HCT116 (cell line): ENCODE measurements at regions not wholly inside any gene's neighbourhood (a gene's known extent, or its start where the extent isn't known, plus 50 kb on each side); places are given as distances from the start of the nearest gene placed in this dataset.

Experiments used
- ATAC-seq: fragments of 200-7000 bp; cut with Tn5 transposase; 2 replicates; pipeline ENCODE4 v1.9.1; 2020; ENCODE audit warnings: mild to moderate bottlenecking, moderate library complexity
- BruUV-seq: library from RNA; stranded (reverse); fragments of 400-500 nt; replicated peaks from 2 replicates; lab custom pipeline; 2021; lab: Mats Ljungman, UMichigan
- CTCF ChIA-PET: fragments of 300-600 bp; sonication (Branson Sonifier 250); formaldehyde crosslinking; loops from one replicate; lab custom pipeline; 2021; ENCODE audit warnings: antibody characterized with exemption; lab: Charles Lee
- POLR2A ChIA-PET: fragments of 300-600, 350-600 bp; sonication (Branson Sonifier 250); formaldehyde crosslinking; loops from one replicate; lab custom pipeline; 2021; ENCODE audit warnings: antibody characterized with exemption; lab: Charles Lee
- RAD21 ChIA-PET, 2 experiments: fragments of 300-600 bp; sonication (Branson Sonifier 250); formaldehyde crosslinking; loops; one replicate each; lab custom pipeline; 2023; ENCODE audit warnings: low total read pairs in 2 of 2; ENCODE audit not compliant: uncharacterized antibody in 2 of 2, unreplicated experiment in 2 of 2, low non-redundant PET in 1 of 2; lab: Charles Lee
- DNase-seq: peaks from one replicate; pipeline ENCODE4 v3.0.0-alpha.2; 2010; ENCODE audit warnings: low read depth, low spot score
- H2AFZ ChIP-seq: fragments of 200-600 bp; shearing (Covaris generic), sonication (generic); 2 replicates; pipeline ENCODE4 v1.6.1; 2017; ENCODE audit warnings: low read depth, mixed run types, mixed read lengths, antibody characterized with exemption, low read length; ENCODE audit not compliant: poor library complexity, severe bottlenecking
- H3K27ac ChIP-seq: 2 replicates; pipeline ENCODE4 v1.5.1; 2012; ENCODE audit warnings: low read depth, low read length
- H3K27me3 ChIP-seq: fragments of 200-600 bp; sonication (generic); 2 replicates; pipeline ENCODE4 v1.6.1; 2016; ENCODE audit warnings: mixed run types, low read length, mixed read lengths; ENCODE audit not compliant: insufficient read depth
- H3K36me3 ChIP-seq, 2 experiments: fragments of 200-500 bp in 1 of 2; fragments of 200-600 bp in 1 of 2; sonication (Bioruptor generic) in 1 of 2; sonication (generic) in 1 of 2; 2 replicates each; pipeline versions ENCODE4 v1.5.1 to v1.6.1; 2014 to 2016; ENCODE audit warnings: low read length in 2 of 2, inconsistent platforms in 1 of 2, mixed read lengths in 1 of 2, mixed run types in 1 of 2; ENCODE audit not compliant: insufficient read depth in 2 of 2, control insufficient read depth in 1 of 2
- H3K4me1 ChIP-seq, 2 experiments: fragments of 200-600 bp in 1 of 2; sonication (generic) in 1 of 2; 2 replicates each; pipeline versions ENCODE4 v1.5.1 to v1.6.1; 2012 to 2017; ENCODE audit warnings: low read length in 2 of 2, inconsistent platforms in 1 of 2, mild to moderate bottlenecking in 1 of 2, mixed read lengths in 1 of 2, mixed run types in 1 of 2, moderate library complexity in 1 of 2; ENCODE audit not compliant: insufficient read depth in 2 of 2, control insufficient read depth in 1 of 2
- H3K4me2 ChIP-seq: fragments of 200-600 bp; sonication (generic); 2 replicates; pipeline ENCODE4 v1.6.1; 2017; ENCODE audit warnings: mixed run types, low read length, mixed read lengths
- H3K4me3 ChIP-seq, 2 experiments: fragments of 200-600 bp in 1 of 2; sonication (generic) in 1 of 2; replicated peaks in 1 of 2; 2 replicates each; pipeline ENCODE4 v1.5.1; 2011 to 2016; ENCODE audit warnings: low read length in 2 of 2, control low read depth in 1 of 2, low read depth in 1 of 2, mild to moderate bottlenecking in 1 of 2, mixed read lengths in 1 of 2, mixed run types in 1 of 2
- H3K79me2 ChIP-seq: fragments of 200-600 bp; sonication (generic); 2 replicates; pipeline ENCODE4 v1.6.1; 2017; ENCODE audit warnings: mild to moderate bottlenecking, mixed run types, low read length, moderate library complexity, mixed read lengths; ENCODE audit not compliant: insufficient read depth
- H3K9ac ChIP-seq: fragments of 200-600 bp; sonication (generic); 2 replicates; pipeline ENCODE4 v1.6.1; 2016; ENCODE audit warnings: low read length, mixed read lengths
- H3K9me2 ChIP-seq: fragments of 200-600 bp; sonication (generic), shearing (Covaris generic); 2 replicates; pipeline ENCODE4 v1.6.1; 2017; ENCODE audit warnings: mixed run types, mild to moderate bottlenecking, moderate library complexity; ENCODE audit not compliant: insufficient read depth
- H3K9me3 ChIP-seq, 2 experiments: fragments of 200-500 bp in 1 of 2; fragments of 200-600 bp in 1 of 2; sonication (Bioruptor generic) in 1 of 2; sonication (generic) in 1 of 2; 2 replicates each; pipeline ENCODE4 v1.6.1; 2014 to 2017; ENCODE audit warnings: low read length in 2 of 2, mixed read lengths in 2 of 2, inconsistent platforms in 1 of 2, low read depth in 1 of 2, mild to moderate bottlenecking in 1 of 2, mixed run types in 1 of 2, moderate library complexity in 1 of 2; ENCODE audit not compliant: control insufficient read depth in 1 of 2, insufficient read depth in 1 of 2
- H4K20me1 ChIP-seq: fragments of 200-600 bp; sonication (generic), shearing (Covaris generic); 2 replicates; pipeline ENCODE4 v1.6.1; 2017; ENCODE audit warnings: mixed run types, mild to moderate bottlenecking, moderate library complexity; ENCODE audit not compliant: insufficient read depth
- CBX3 ChIP-seq: IDR thresholded peaks from 2 replicates; pipeline ENCODE4 v1.6.1; 2012; ENCODE audit warnings: low read depth
- CEBPB ChIP-seq: IDR thresholded peaks from 2 replicates; pipeline ENCODE4 v1.6.1; 2012; ENCODE audit warnings: low read depth
- EGR1 ChIP-seq: IDR thresholded peaks from 2 replicates; pipeline ENCODE4 v1.6.1; 2012; ENCODE audit warnings: low read depth
- EZH2 ChIP-seq: fragments of 200-600 bp; sonication (generic); IDR thresholded peaks from 2 replicates; pipeline ENCODE4 v1.6.1; 2017; ENCODE audit warnings: antibody characterized with exemption, mixed run types
- POLR2AphosphoS5 ChIP-seq: IDR thresholded peaks from 2 replicates; pipeline ENCODE4 v1.6.1; 2011; ENCODE audit warnings: mild to moderate bottlenecking, low read depth, low read length, moderate library complexity
- RAD21 ChIP-seq: IDR thresholded peaks from 2 replicates; pipeline ENCODE4 v1.6.1; 2012; ENCODE audit warnings: low read depth, mild to moderate bottlenecking
- SIN3A ChIP-seq: IDR thresholded peaks from 2 replicates; pipeline ENCODE4 v1.6.1; 2012; ENCODE audit warnings: low read depth
- SRF ChIP-seq: IDR thresholded peaks from 2 replicates; pipeline ENCODE4 v1.6.1; 2012; ENCODE audit warnings: low read depth
- intact Hi-C: fragments of 100-400 bp; cut with micrococcal nuclease; formaldehyde crosslinking; loops from 2 replicates; pipeline ENCODE4 v1.10.0; 2022
- TF ChIP-seq, protein P1 (sequence below): IDR thresholded peaks from 2 replicates; pipeline ENCODE4 v1.6.1; 2012; ENCODE audit warnings: low read depth
- TF ChIP-seq, protein P2 (sequence below), 3 experiments: fragments of 200-600 bp in 1 of 3; sonication (generic) in 1 of 3; IDR thresholded peaks in 2 of 3; conservative IDR thresholded peaks in 1 of 3; 2 replicates each; pipeline ENCODE4 v1.5.1; 2012 to 2017; ENCODE audit warnings: low read depth in 2 of 3, low read length in 2 of 3, antibody characterized with exemption in 1 of 3, borderline replicate concordance in 1 of 3, control low read depth in 1 of 3, mild to moderate bottlenecking in 1 of 3, mixed read lengths in 1 of 3, mixed run types in 1 of 3, moderate library complexity in 1 of 3; ENCODE audit not compliant: insufficient read depth in 1 of 3

DNA sequence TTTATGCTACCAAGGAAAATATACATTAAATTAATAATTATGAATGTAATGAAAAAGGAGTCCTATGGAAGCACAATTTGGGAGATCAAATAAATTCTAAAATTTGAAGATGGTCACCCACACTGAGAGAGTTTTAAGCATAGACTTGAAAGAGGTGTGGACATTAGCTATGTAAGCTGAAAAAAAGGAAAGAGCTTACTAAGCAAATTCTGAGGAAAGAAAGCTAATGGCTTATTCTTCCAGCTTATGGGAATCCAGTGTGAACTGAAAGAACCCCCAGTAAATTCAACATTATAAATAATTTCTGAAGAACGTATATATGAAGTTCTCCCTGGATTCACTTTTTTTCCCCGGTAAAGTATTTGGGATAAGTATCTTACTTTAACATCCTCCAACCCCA lies 78.2 kb upstream of the GUCY1A1 start:
- Histone ChIP-seq H3K4me2 (no peak overlapping the region), H3K79me2 (no peaks in the 10 kb centered on the region)

More for the DNA sequence above, 78.2 kb upstream of the GUCY1A1 start:
- H3K9me3 ChIP-seq = no peaks in the 10 kb centered on the region
- ATAC-seq (no peak), DNase-seq (no peak)
- no peaks in the 10 kb centered on the region for H4K20me1 ChIP-seq
- no peak overlapping the region for H3K4me3 ChIP-seq
- no peak for TF ChIP-seq POLR2AphosphoS5
- no peak for TF ChIP-seq EGR1
- TF ChIP-seq EZH2 = no peak
- TF ChIP-seq SRF = no peak
- no peak for TF ChIP-seq CEBPB
- TF ChIP-seq, protein P1, sequence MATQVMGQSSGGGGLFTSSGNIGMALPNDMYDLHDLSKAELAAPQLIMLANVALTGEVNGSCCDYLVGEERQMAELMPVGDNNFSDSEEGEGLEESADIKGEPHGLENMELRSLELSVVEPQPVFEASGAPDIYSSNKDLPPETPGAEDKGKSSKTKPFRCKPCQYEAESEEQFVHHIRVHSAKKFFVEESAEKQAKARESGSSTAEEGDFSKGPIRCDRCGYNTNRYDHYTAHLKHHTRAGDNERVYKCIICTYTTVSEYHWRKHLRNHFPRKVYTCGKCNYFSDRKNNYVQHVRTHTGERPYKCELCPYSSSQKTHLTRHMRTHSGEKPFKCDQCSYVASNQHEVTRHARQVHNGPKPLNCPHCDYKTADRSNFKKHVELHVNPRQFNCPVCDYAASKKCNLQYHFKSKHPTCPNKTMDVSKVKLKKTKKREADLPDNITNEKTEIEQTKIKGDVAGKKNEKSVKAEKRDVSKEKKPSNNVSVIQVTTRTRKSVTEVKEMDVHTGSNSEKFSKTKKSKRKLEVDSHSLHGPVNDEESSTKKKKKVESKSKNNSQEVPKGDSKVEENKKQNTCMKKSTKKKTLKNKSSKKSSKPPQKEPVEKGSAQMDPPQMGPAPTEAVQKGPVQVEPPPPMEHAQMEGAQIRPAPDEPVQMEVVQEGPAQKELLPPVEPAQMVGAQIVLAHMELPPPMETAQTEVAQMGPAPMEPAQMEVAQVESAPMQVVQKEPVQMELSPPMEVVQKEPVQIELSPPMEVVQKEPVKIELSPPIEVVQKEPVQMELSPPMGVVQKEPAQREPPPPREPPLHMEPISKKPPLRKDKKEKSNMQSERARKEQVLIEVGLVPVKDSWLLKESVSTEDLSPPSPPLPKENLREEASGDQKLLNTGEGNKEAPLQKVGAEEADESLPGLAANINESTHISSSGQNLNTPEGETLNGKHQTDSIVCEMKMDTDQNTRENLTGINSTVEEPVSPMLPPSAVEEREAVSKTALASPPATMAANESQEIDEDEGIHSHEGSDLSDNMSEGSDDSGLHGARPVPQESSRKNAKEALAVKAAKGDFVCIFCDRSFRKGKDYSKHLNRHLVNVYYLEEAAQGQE = no peak
- TF ChIP-seq CBX3 = no peak
- TF ChIP-seq, protein P2, sequence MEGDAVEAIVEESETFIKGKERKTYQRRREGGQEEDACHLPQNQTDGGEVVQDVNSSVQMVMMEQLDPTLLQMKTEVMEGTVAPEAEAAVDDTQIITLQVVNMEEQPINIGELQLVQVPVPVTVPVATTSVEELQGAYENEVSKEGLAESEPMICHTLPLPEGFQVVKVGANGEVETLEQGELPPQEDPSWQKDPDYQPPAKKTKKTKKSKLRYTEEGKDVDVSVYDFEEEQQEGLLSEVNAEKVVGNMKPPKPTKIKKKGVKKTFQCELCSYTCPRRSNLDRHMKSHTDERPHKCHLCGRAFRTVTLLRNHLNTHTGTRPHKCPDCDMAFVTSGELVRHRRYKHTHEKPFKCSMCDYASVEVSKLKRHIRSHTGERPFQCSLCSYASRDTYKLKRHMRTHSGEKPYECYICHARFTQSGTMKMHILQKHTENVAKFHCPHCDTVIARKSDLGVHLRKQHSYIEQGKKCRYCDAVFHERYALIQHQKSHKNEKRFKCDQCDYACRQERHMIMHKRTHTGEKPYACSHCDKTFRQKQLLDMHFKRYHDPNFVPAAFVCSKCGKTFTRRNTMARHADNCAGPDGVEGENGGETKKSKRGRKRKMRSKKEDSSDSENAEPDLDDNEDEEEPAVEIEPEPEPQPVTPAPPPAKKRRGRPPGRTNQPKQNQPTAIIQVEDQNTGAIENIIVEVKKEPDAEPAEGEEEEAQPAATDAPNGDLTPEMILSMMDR (IDR thresholded peaks at IDR 0.05 in 2 of 3, conservative IDR thresholded peaks at IDR 0.05 in 1 of 3; ENCODE audit: borderline replicate concordance in 1 of 3, insufficient read depth in 1 of 3, low read depth in 2 of 3, low read length in 2 of 3) = no peak
- TF ChIP-seq SIN3A = no peak
- TF ChIP-seq RAD21 = no peak
- no peak overlapping the region for H3K27ac ChIP-seq
- RAD21 ChIA-PET = no interaction called here
- POLR2A ChIA-PET = no interaction called here
- intact Hi-C loops = no loop called here
- no peaks in the 10 kb centered on the region for H3K9me2 ChIP-seq
- H3K27me3 ChIP-seq = no peaks in the 10 kb centered on the region
- no peak overlapping the region for H3K9ac ChIP-seq
- no peaks in the 10 kb centered on the region for H3K36me3 ChIP-seq
- H2AFZ ChIP-seq = no peak overlapping the region
- no TSS peak for BruUV-seq
- no peaks in the 10 kb centered on the region for H3K4me1 ChIP-seq
- CTCF ChIA-PET = no interaction called here
